ENCODE measurements at regions not wholly inside any gene's neighbourhood (a gene's known extent, or its start where the extent isn't known, plus 50 kb on each side); places are given as distances from the start of the nearest gene placed in this dataset.

DNA sequence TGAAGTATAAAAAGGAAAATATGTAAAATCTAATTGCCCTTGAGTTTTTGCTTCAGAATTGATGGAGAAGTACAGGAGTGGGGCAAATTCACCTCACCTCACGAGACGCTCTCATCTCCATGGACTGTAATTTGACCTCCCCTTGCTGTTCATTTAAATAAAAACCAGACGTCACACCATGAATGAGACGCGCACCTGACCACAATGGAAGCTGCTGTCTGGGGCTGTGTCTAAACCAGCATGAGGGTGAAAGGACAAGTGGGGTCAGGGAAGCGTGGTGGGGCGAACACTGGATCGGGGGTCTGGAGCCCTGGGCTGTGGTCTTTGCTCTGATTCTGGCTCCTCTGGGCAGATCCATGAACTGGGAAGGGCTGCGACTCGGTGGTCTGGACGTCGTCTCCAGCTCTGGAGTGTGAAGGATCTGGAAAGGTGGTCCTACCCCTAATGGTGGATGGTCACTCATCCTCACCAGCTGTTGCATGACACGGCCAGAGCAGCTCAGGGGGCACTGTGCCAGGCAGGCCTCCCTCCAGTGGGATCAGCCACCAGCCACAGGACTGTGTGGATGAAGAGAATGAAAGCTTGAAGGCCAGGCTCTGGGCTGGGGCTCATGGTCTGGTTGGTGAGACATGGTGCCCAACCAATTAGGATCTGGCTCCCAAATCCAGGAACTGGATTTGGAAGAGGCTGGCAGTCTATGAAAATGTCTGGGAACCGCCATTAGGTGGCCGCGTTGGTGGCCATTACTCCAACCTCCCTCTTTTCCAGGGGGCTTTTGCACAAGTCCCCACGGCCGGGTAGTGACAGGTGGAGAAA is 728.6 kb downstream of the PTPRU start:
- no peak overlapping the region for H3K4me3 ChIP-seq (ENCODE audit: low read depth, low read length)
- no peak for DNase-seq (ENCODE audit: low read depth)
- TF ChIP-seq, protein P1, sequence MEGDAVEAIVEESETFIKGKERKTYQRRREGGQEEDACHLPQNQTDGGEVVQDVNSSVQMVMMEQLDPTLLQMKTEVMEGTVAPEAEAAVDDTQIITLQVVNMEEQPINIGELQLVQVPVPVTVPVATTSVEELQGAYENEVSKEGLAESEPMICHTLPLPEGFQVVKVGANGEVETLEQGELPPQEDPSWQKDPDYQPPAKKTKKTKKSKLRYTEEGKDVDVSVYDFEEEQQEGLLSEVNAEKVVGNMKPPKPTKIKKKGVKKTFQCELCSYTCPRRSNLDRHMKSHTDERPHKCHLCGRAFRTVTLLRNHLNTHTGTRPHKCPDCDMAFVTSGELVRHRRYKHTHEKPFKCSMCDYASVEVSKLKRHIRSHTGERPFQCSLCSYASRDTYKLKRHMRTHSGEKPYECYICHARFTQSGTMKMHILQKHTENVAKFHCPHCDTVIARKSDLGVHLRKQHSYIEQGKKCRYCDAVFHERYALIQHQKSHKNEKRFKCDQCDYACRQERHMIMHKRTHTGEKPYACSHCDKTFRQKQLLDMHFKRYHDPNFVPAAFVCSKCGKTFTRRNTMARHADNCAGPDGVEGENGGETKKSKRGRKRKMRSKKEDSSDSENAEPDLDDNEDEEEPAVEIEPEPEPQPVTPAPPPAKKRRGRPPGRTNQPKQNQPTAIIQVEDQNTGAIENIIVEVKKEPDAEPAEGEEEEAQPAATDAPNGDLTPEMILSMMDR (conservative IDR thresholded peaks at IDR 0.05; ENCODE audit: low read depth, low read length), result no peak

DNA sequence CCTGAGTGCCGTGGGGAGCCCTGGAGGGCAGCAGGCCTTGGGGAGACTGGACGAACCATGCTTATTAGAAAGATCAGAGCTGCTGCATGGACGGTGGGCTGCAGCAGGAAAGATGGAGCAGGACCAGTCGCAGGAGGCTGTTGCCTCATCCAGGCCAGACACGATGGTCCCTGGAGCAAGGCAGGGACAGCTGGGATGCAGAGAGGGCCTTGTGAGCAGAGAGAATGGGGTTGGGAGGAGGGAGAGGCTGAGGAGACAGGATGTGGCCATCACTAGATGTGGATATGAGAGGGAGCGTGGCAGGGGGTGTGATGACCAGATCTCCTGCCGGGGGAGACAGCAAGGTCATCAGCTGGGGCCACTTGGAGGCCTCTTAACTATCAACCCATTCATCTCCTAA is 727.6 kb downstream of the PTPRU start:
- DNase-seq (ENCODE audit: low read depth), result no peak
- no peak overlapping the region for H3K4me3 ChIP-seq (ENCODE audit: low read depth, low read length)
- TF ChIP-seq, protein P1 (conservative IDR thresholded peaks at IDR 0.05; ENCODE audit: low read depth, low read length), result no peak

DNA sequence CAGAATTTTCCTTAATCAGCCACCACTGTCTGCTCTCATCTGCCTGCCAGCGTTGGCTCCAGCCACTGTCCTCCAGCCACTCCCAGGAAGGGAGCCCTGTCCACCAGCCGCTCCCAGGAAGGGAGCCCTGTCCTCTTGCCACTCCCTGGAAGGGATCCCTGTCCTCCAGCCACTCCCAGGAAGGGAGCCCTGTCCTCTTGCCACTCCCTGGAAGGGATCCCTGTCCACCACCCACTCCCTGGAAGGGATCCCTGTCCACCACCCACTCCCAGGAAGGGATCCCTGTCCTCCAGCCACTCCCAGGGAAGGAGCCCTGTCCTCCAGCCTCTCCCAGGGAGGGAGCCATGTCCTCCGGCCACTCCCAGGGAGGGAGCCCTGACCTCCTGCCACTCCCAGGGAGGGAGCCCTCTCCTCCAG is 726.5 kb downstream of the PTPRU start:
- TF ChIP-seq, protein P1 (conservative IDR thresholded peaks at IDR 0.05; ENCODE audit: low read depth, low read length), result no peak
- DNase-seq (ENCODE audit: low read depth), result no peak
- H3K4me3 ChIP-seq (ENCODE audit: low read depth, low read length), result no peak overlapping the region

DNA sequence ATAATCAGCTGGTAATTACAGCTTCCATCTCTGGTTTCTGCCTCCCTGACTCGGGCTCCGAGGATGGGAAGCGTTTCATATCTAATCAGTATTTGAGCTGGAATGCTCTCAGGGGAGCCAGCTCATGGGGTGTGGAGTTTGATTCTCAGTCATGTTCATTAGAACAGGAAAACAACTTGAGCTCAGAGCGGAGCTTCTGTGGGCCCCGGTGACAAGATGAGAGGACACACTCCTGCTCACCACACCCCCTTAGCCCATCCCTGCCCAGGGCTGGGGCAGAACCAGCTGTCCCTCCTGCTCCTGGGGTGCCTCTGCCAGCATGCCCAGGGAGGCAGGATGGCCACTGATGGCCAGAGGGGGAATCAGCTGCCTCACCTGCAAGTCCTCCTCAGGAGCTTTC is 726.0 kb downstream of the PTPRU start:
- no peak for DNase-seq (ENCODE audit: low read depth)
- H3K4me3 ChIP-seq (ENCODE audit: low read depth, low read length), result no peak overlapping the region
- TF ChIP-seq, protein P1 (conservative IDR thresholded peaks at IDR 0.05; ENCODE audit: low read depth, low read length), result no peak

DNA sequence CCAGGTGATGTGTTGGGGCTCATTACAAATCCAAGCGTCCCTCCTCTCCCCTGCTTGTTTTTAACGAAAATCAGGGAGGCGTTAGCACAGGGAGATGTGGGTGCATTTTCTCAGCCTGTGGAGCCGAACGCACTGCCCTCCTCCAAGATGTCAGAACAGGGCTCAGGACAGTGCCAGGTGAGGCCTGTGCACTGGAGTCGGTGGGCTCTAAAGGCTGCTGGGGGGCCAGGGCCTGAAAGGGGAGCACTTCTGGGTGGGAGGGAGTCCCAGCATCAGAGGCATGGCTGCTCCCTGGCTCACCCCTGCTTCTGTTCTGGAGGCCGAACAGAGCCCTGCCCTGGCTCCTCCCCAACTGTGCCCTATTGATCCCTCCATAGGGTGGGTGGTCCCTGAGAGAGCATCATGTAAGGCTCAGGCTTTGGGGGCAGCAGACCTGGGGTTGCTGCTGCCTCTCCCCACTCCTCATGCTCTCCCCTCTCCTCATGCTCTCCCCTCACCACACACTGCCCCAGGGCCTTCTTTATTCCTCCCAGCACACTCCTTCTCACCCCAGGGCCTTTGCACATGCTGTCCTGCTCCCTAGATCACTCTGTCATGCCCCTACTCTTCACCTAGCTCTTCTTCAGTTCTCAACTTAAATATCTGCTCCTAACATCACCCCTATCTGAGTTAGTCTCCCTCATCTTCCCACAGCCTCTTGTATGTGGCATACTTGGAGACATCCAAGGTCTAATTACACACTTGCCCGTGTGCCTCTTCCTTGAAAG is 725.2 kb downstream of the PTPRU start:
- no peak for DNase-seq (ENCODE audit: low read depth)
- H3K4me3 ChIP-seq (ENCODE audit: low read depth, low read length), result no peak overlapping the region
- TF ChIP-seq, protein P1 (conservative IDR thresholded peaks at IDR 0.05; ENCODE audit: low read depth, low read length), result no peak

DNA sequence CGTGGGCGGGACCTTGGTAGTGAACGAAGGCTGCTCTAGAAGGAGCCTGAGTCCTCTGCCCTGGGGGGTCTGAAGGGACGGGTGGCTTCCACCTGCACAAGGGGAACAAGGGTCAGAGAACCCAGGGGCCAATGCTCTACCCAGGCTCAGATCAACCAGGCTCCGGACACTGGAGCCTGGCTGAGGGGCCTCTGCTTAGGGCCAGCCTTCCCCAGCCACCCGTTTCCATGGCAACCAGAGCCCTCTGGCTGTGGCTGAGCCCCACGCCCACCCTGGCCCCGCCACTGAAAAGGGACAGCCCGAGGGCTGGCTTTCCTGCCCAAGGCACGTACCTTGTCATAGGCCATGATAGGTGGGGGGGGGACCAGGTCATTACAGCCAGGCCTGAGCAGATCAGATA is 724.6 kb downstream of the PTPRU start:
- TF ChIP-seq, protein P1 (conservative IDR thresholded peaks at IDR 0.05; ENCODE audit: low read depth, low read length), result no peak
- DNase-seq (ENCODE audit: low read depth), result no peak
- H3K4me3 ChIP-seq (ENCODE audit: low read depth, low read length), result no peak overlapping the region

All from choroid plexus epithelial cell (primary cell).